H9 (cell line): ENCODE measurements at regions not wholly inside any gene's neighbourhood (a gene's known extent, or its start where the extent isn't known, plus 50 kb on each side); places are given as distances from the start of the nearest gene placed in this dataset.

Source experiments
- DNase-seq: peaks from one replicate; pipeline ENCODE4 v3.0.0-alpha.2; 2017
- H2AFZ ChIP-seq: one replicate; pipeline ENCODE4 v1.6.1; 2013; ENCODE audit warnings: mild to moderate bottlenecking, low read length, control low read depth, moderate library complexity
- H2AK5ac ChIP-seq: 2 replicates; pipeline ENCODE4 v1.6.1; 2013; ENCODE audit warnings: low read length, control low read depth, mixed read lengths; ENCODE audit not compliant: insufficient read length
- H2BK120ac ChIP-seq: one replicate; pipeline ENCODE4 v1.6.1; 2013; ENCODE audit warnings: low read depth, mild to moderate bottlenecking, low read length, control low read depth, inconsistent platforms; ENCODE audit not compliant: poor library complexity, severe bottlenecking
- H2BK12ac ChIP-seq: 2 replicates; pipeline ENCODE4 v1.6.1; 2013; ENCODE audit warnings: low read length, control low read depth, mixed read lengths, low read depth; ENCODE audit not compliant: insufficient read length
- H2BK15ac ChIP-seq: 2 replicates; pipeline ENCODE4 v1.6.1; 2013; ENCODE audit warnings: low read depth, low read length, control low read depth
- H2BK20ac ChIP-seq: one replicate; pipeline ENCODE4 v1.6.1; 2013; ENCODE audit warnings: low read depth, mild to moderate bottlenecking, low read length, control low read depth, inconsistent platforms; ENCODE audit not compliant: poor library complexity, severe bottlenecking
- H2BK5ac ChIP-seq: 2 replicates; pipeline ENCODE4 v1.6.1; 2013; ENCODE audit warnings: low read length, control low read depth, mixed read lengths; ENCODE audit not compliant: insufficient read length
- H3K14ac ChIP-seq: 2 replicates; pipeline ENCODE4 v1.6.1; 2013; ENCODE audit warnings: low read length, control low read depth; ENCODE audit not compliant: insufficient read depth
- H3K18ac ChIP-seq: 2 replicates; pipeline ENCODE4 v1.6.1; 2013; ENCODE audit warnings: low read depth, mild to moderate bottlenecking, mixed read lengths, low read length, control low read depth; ENCODE audit not compliant: insufficient read length
- H3K23ac ChIP-seq: 2 replicates; pipeline ENCODE4 v1.6.1; 2013; ENCODE audit warnings: low read length, control low read depth, mixed read lengths, low read depth; ENCODE audit not compliant: insufficient read length
- H3K23me2 ChIP-seq: 2 replicates; pipeline ENCODE4 v1.6.1; 2013; ENCODE audit warnings: low read depth, mild to moderate bottlenecking, mixed read lengths, low read length, control low read depth; ENCODE audit not compliant: insufficient read length, poor library complexity, severe bottlenecking
- H3K27ac ChIP-seq: 2 replicates; pipeline ENCODE4 v1.5.1; 2013; ENCODE audit warnings: low read length, control low read depth, mixed read lengths, low read depth; ENCODE audit not compliant: insufficient read length
- H3K27me3 ChIP-seq: 2 replicates; pipeline ENCODE4 v1.6.1; 2013; ENCODE audit warnings: low read length, control low read depth, inconsistent platforms; ENCODE audit not compliant: insufficient read depth
- H3K4ac ChIP-seq: 2 replicates; pipeline ENCODE4 v1.6.1; 2013; ENCODE audit warnings: low read depth, mild to moderate bottlenecking, control low read depth, inconsistent platforms, low read length, moderate library complexity
- H3K4me1 ChIP-seq: 2 replicates; pipeline ENCODE4 v1.6.1; 2013; ENCODE audit warnings: low read length, control low read depth, inconsistent platforms; ENCODE audit not compliant: insufficient read depth
- H3K4me2 ChIP-seq: 2 replicates; pipeline ENCODE4 v1.6.1; 2013; ENCODE audit warnings: low read length, control low read depth, mixed read lengths; ENCODE audit not compliant: insufficient read length, insufficient read depth
- H3K56ac ChIP-seq: 2 replicates; pipeline ENCODE4 v1.6.1; 2013; ENCODE audit warnings: low read depth, mild to moderate bottlenecking, mixed read lengths, low read length, control low read depth; ENCODE audit not compliant: insufficient read length
- H3K79me1 ChIP-seq: 2 replicates; pipeline ENCODE4 v1.6.1; 2013; ENCODE audit warnings: low read depth, mild to moderate bottlenecking, moderate library complexity, low read length, control low read depth, inconsistent platforms; ENCODE audit not compliant: insufficient read depth, poor library complexity, severe bottlenecking
- H3K79me2 ChIP-seq: 2 replicates; pipeline ENCODE4 v1.6.1; 2013; ENCODE audit warnings: low read length, control low read depth, inconsistent platforms; ENCODE audit not compliant: insufficient read depth
- H3K9ac ChIP-seq: 2 replicates; pipeline ENCODE4 v1.6.1; 2013; ENCODE audit warnings: low read length, control low read depth, mixed read lengths; ENCODE audit not compliant: insufficient read length; ENCODE audit errors: extremely low read depth
- H3K9me3 ChIP-seq: one replicate; pipeline ENCODE4 v1.6.1; 2013; ENCODE audit warnings: low read depth, low read length, inconsistent platforms; ENCODE audit not compliant: control insufficient read depth
- H3T11ph ChIP-seq: one replicate; pipeline ENCODE4 v1.6.1; 2013; ENCODE audit warnings: mild to moderate bottlenecking, low read length, control low read depth, inconsistent platforms
- H4K20me1 ChIP-seq: one replicate; pipeline ENCODE4 v1.6.1; 2013; ENCODE audit not compliant: control insufficient read depth, insufficient read length, insufficient read depth
- H4K5ac ChIP-seq: 2 replicates; pipeline ENCODE4 v1.6.1; 2013; ENCODE audit warnings: low read depth, mild to moderate bottlenecking, mixed read lengths, low read length, control low read depth; ENCODE audit not compliant: insufficient read length
- H4K8ac ChIP-seq: replicated peaks from 2 replicates; pipeline ENCODE4 v1.6.1; 2013; ENCODE audit warnings: low read length, control low read depth, mixed read lengths, low read depth; ENCODE audit not compliant: insufficient read length
- H4K91ac ChIP-seq: 2 replicates; pipeline ENCODE4 v1.6.1; 2013; ENCODE audit warnings: low read depth, mild to moderate bottlenecking, moderate library complexity, mixed read lengths, low read length, control low read depth; ENCODE audit not compliant: insufficient read length
- H3K27ac Mint-ChIP-seq, 3 experiments: 2 replicates in 2 of 3; 3 replicates in 1 of 3; pipeline ENCODE4 v1.8.0; 2020 to 2021; ENCODE audit warnings: mixed read lengths in 3 of 3, mild to moderate bottlenecking in 1 of 3, moderate library complexity in 1 of 3
- H3K27me3 Mint-ChIP-seq: 2 replicates; pipeline ENCODE4 v1.8.0; 2021; ENCODE audit warnings: low read depth, mild to moderate bottlenecking, moderate library complexity, mixed read lengths
- H3K36me3 Mint-ChIP-seq, 3 experiments: 2 replicates in 2 of 3; 3 replicates in 1 of 3; pipeline ENCODE4 v1.8.0; 2020 to 2021; ENCODE audit warnings: low read depth in 3 of 3, mixed read lengths in 3 of 3; ENCODE audit not compliant: insufficient read depth in 1 of 3
- H3K4me1 Mint-ChIP-seq, 2 experiments: 2 replicates each; pipeline ENCODE4 v1.8.0; 2020; ENCODE audit warnings: mixed read lengths in 2 of 2
- H3K4me3 Mint-ChIP-seq, 2 experiments: 2 replicates in 1 of 2; 3 replicates in 1 of 2; pipeline ENCODE4 v1.8.0; 2020 to 2021; ENCODE audit warnings: mild to moderate bottlenecking in 2 of 2, mixed read lengths in 2 of 2, moderate library complexity in 1 of 2
- H3K9me3 Mint-ChIP-seq, 2 experiments: 2 replicates in 1 of 2; 3 replicates in 1 of 2; pipeline ENCODE4 v1.8.0; 2020; ENCODE audit warnings: mild to moderate bottlenecking in 2 of 2, mixed read lengths in 2 of 2, moderate library complexity in 1 of 2
- WGBS: extraction: QIAGEN DNeasy Blood & Tissue Kit; methylation state at CpG from one replicate; pipeline ENCODE4 v1.1.7; 2013; ENCODE audit warnings: missing lambda C conversion rate, low lambda C conversion rate, mixed read lengths; ENCODE audit not compliant: insufficient read length; ENCODE audit errors: extremely low coverage; 5-methylcytosine and 5-hydroxymethylcytosine counted together
- TF ChIP-seq, protein P1 (sequence below): fragments of 200-600 bp; sonication (generic); conservative IDR thresholded peaks from 3 replicates; pipeline ENCODE4 v1.8.0; 2021; ENCODE audit warnings: antibody characterized with exemption, mild to moderate bottlenecking

- H3K4me1 Mint-ChIP-seq, result peaks cover 29 to 31% of the 10 kb centered on the region in 2 experiments
- Histone ChIP-seq H2BK12ac (no peak overlapping the region), H3K4me1 (peaks cover 3% of the 10 kb centered on the region; the same call in 1 of the 2 replicates), H4K91ac (no peak overlapping the region), H2BK15ac (no peak overlapping the region), H3K9ac (no peak overlapping the region), H4K20me1 (no peaks in the 10 kb centered on the region), H3K9me3 (no peaks in the 10 kb centered on the region), H2BK5ac (no peak overlapping the region), H3K4me2 (no peak overlapping the region), H3K23me2 (no peaks in the 10 kb centered on the region), H3T11ph (no peak overlapping the region), H2BK20ac (no peak overlapping the region), H3K27ac (no peak overlapping the region), H4K5ac (no peak overlapping the region), H4K8ac (no peak overlapping the region), H2AK5ac (no peak overlapping the region), H3K18ac (no peak overlapping the region), H3K14ac (no peak overlapping the region), H3K79me2 (no peaks in the 10 kb centered on the region), H2AFZ (no peak overlapping the region), H2BK120ac (no peak overlapping the region), H3K4ac (no peak overlapping the region), H3K79me1 (no peaks in the 10 kb centered on the region), H3K56ac (no peak overlapping the region), H3K27me3 (no peaks in the 10 kb centered on the region), H3K23ac (no peak overlapping the region)
- H3K27ac Mint-ChIP-seq, result no peak overlapping the region
- H3K4me3 Mint-ChIP-seq, result no peak overlapping the region
- peaks cover 17% of the 10 kb centered on the region for H3K27me3 Mint-ChIP-seq
- TF ChIP-seq, protein P1, sequence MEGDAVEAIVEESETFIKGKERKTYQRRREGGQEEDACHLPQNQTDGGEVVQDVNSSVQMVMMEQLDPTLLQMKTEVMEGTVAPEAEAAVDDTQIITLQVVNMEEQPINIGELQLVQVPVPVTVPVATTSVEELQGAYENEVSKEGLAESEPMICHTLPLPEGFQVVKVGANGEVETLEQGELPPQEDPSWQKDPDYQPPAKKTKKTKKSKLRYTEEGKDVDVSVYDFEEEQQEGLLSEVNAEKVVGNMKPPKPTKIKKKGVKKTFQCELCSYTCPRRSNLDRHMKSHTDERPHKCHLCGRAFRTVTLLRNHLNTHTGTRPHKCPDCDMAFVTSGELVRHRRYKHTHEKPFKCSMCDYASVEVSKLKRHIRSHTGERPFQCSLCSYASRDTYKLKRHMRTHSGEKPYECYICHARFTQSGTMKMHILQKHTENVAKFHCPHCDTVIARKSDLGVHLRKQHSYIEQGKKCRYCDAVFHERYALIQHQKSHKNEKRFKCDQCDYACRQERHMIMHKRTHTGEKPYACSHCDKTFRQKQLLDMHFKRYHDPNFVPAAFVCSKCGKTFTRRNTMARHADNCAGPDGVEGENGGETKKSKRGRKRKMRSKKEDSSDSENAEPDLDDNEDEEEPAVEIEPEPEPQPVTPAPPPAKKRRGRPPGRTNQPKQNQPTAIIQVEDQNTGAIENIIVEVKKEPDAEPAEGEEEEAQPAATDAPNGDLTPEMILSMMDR, result no peak
- WGBS, result no CpG with 5 or more reads among the region's 1 CpG
- H3K36me3 Mint-ChIP-seq, result 0 out of 7 replicates have a peak, but pooled peaks cover 0 to 4% (median 0%) of the 10 kb centered on the region in 3 experiments
- H3K9me3 Mint-ChIP-seq, result peaks cover 0 to 2% of the 10 kb centered on the region in 2 experiments; a peak in 3 of 5 replicates
- no peak for DNase-seq
These were observed 242.3 kb upstream of the IRX5 start for GRCh38 chr16:54688339-54688738.
